Trophoblast cell (in vitro differentiated cells and primary cell): ENCODE measurements at regions not wholly inside any gene's neighbourhood (a gene's known extent, or its start where the extent isn't known, plus 50 kb on each side); places are given as distances from the start of the nearest gene placed in this dataset.

Experiments
- DNase-seq, 2 donors: peaks; one replicate each; pipeline ENCODE4 v3.0.0-alpha.2; 2016
- H2AFZ ChIP-seq: 2 replicates; pipeline ENCODE4 v1.6.1; 2013; ENCODE audit warnings: low read length, moderate library complexity, mild to moderate bottlenecking; ENCODE audit not compliant: insufficient read depth, poor library complexity
- H2AK5ac ChIP-seq: 2 replicates; pipeline ENCODE4 v1.6.1; 2013; ENCODE audit warnings: mild to moderate bottlenecking, low read length
- H2BK120ac ChIP-seq: 2 replicates; pipeline ENCODE4 v1.6.1; 2013; ENCODE audit warnings: low read length, mild to moderate bottlenecking, moderate library complexity; ENCODE audit not compliant: insufficient read depth, poor library complexity
- H2BK12ac ChIP-seq: 2 replicates; pipeline ENCODE4 v1.6.1; 2013; ENCODE audit warnings: mild to moderate bottlenecking, low read length, moderate library complexity
- H2BK5ac ChIP-seq: 2 replicates; pipeline ENCODE4 v1.6.1; 2013; ENCODE audit warnings: low read length, low read depth, moderate library complexity, mild to moderate bottlenecking; ENCODE audit not compliant: poor library complexity
- H3K14ac ChIP-seq: 2 replicates; pipeline ENCODE4 v1.6.1; 2013; ENCODE audit warnings: mild to moderate bottlenecking, low read length
- H3K18ac ChIP-seq: 2 replicates; pipeline ENCODE4 v1.6.1; 2013; ENCODE audit warnings: mild to moderate bottlenecking, low read length
- H3K23ac ChIP-seq: 2 replicates; pipeline ENCODE4 v1.6.1; 2013; ENCODE audit warnings: low read length
- H3K27ac ChIP-seq: 2 replicates; pipeline ENCODE4 v1.5.1; 2013; ENCODE audit warnings: low read depth, mild to moderate bottlenecking, inconsistent platforms, low read length, moderate library complexity
- H3K27me3 ChIP-seq: 2 replicates; pipeline ENCODE4 v1.6.1; 2013; ENCODE audit warnings: inconsistent platforms, mild to moderate bottlenecking, low read length, moderate library complexity; ENCODE audit not compliant: insufficient read depth
- H3K36me3 ChIP-seq, 2 experiments: 1 replicate in 1 of 2; 2 replicates in 1 of 2; pipeline ENCODE4 v1.6.1; 2013; ENCODE audit warnings: low read length in 2 of 2, mild to moderate bottlenecking in 2 of 2, moderate library complexity in 1 of 2; ENCODE audit not compliant: insufficient read depth in 2 of 2, control insufficient read depth in 1 of 2
- H3K4ac ChIP-seq: 2 replicates; pipeline ENCODE4 v1.6.1; 2013; ENCODE audit warnings: low read depth, mild to moderate bottlenecking, low read length, moderate library complexity
- H3K4me1 ChIP-seq, 2 experiments: 1 replicate in 1 of 2; 2 replicates in 1 of 2; pipeline ENCODE4 v1.6.1; 2013; ENCODE audit warnings: low read length in 2 of 2, mild to moderate bottlenecking in 2 of 2, moderate library complexity in 1 of 2; ENCODE audit not compliant: insufficient read depth in 2 of 2, control insufficient read depth in 1 of 2
- H3K4me2 ChIP-seq: 2 replicates; pipeline ENCODE4 v1.6.1; 2013; ENCODE audit warnings: inconsistent platforms, mild to moderate bottlenecking, low read length, moderate library complexity
- H3K4me3 ChIP-seq: 2 replicates; pipeline ENCODE4 v1.5.1; 2013; ENCODE audit warnings: mild to moderate bottlenecking, low read depth, low read length, inconsistent platforms
- H3K79me1 ChIP-seq: one replicate; pipeline ENCODE4 v1.6.1; 2013; ENCODE audit warnings: low read length
- H3K79me2 ChIP-seq: 2 replicates; pipeline ENCODE4 v1.6.1; 2013; ENCODE audit warnings: low read length, mild to moderate bottlenecking; ENCODE audit not compliant: control insufficient read depth, insufficient read depth, poor library complexity
- H3K9ac ChIP-seq: 2 replicates; pipeline ENCODE4 v1.6.1; 2013; ENCODE audit warnings: mild to moderate bottlenecking, low read length
- H3K9me3 ChIP-seq: 2 replicates; pipeline ENCODE4 v1.6.1; 2013; ENCODE audit warnings: low read depth, mild to moderate bottlenecking, control low read depth, inconsistent platforms, low read length; ENCODE audit not compliant: insufficient read depth
- H4K12ac ChIP-seq: 2 replicates; pipeline ENCODE4 v1.6.1; 2013; ENCODE audit warnings: low read depth, mild to moderate bottlenecking, low read length, moderate library complexity
- H4K8ac ChIP-seq: 2 replicates; pipeline ENCODE4 v1.6.1; 2013; ENCODE audit warnings: low read depth, mild to moderate bottlenecking, low read length, moderate library complexity
- H4K91ac ChIP-seq: one replicate; pipeline ENCODE4 v1.6.1; 2013; ENCODE audit warnings: low read depth, mild to moderate bottlenecking, low read length, moderate library complexity
- WGBS: extraction: QIAGEN DNeasy Blood & Tissue Kit; methylation state at CpG from one replicate; pipeline ENCODE4 v1.1.7; 2013; ENCODE audit warnings: missing lambda C conversion rate; ENCODE audit not compliant: insufficient read length, insufficient coverage; ENCODE audit errors: extremely low coverage; 5-methylcytosine and 5-hydroxymethylcytosine counted together

- Histone ChIP-seq H3K79me2 (no peaks in the 10 kb centered on the region), H2AK5ac (no peak overlapping the region), H3K36me3 (no peaks in the 10 kb centered on the region), H3K9ac (no peak overlapping the region), H3K4me1 (no peaks in the 10 kb centered on the region), H3K4me2 (no peak overlapping the region), H3K14ac (no peak overlapping the region), H4K12ac (no peak overlapping the region), H3K4ac (no peak overlapping the region), H4K91ac (no peak overlapping the region), H3K18ac (no peak overlapping the region), H2BK12ac (no peak overlapping the region), H2BK120ac (no peak overlapping the region), H3K23ac (no peak overlapping the region), H3K27me3 (no peaks in the 10 kb centered on the region), H3K9me3 (peaks cover 2% of the 10 kb centered on the region), H3K27ac (no peak overlapping the region), H3K79me1 (no peaks in the 10 kb centered on the region), H2BK5ac (no peak overlapping the region), H3K4me3 (no peak overlapping the region), H4K8ac (no peak overlapping the region), H2AFZ (no peak overlapping the region)
- WGBS, result no CpG with 5 or more reads among the region's 4 CpGs
- no peak for DNase-seq
Measured at GRCh38 chr12:78759367-78759766, 105.2 kb upstream of the SYT1 start.

GRCh38 chr12:78760906-78761305, 103.7 kb upstream of the SYT1 start:
- H3K4ac ChIP-seq, result no peak overlapping the region
- H3K18ac ChIP-seq, result no peak overlapping the region
- no peaks in the 10 kb centered on the region for H3K36me3 ChIP-seq
- H3K23ac ChIP-seq, result no peak overlapping the region
- no CpG with 5 or more reads among the region's 5 CpGs for WGBS
- H3K27me3 ChIP-seq, result no peaks in the 10 kb centered on the region
- no peak overlapping the region for H4K8ac ChIP-seq
- H3K14ac ChIP-seq, result no peak overlapping the region
- H4K91ac ChIP-seq, result no peak overlapping the region
- H3K4me2 ChIP-seq, result no peak overlapping the region
- DNase-seq, result no peak
- no peak overlapping the region for H2BK12ac ChIP-seq
- H3K27ac ChIP-seq, result no peak overlapping the region
- no peak overlapping the region for H2AK5ac ChIP-seq
- no peak overlapping the region for H2BK120ac ChIP-seq
- no peak overlapping the region for H2BK5ac ChIP-seq
- no peak overlapping the region for H4K12ac ChIP-seq
- no peak overlapping the region for H3K4me3 ChIP-seq
- no peaks in the 10 kb centered on the region for H3K79me2 ChIP-seq
- H3K4me1 ChIP-seq, result no peaks in the 10 kb centered on the region
- no peak overlapping the region for H3K9ac ChIP-seq
- H3K79me1 ChIP-seq, result no peaks in the 10 kb centered on the region
- no peak overlapping the region for H2AFZ ChIP-seq
- peaks cover 2% of the 10 kb centered on the region for H3K9me3 ChIP-seq

- Histone ChIP-seq H3K4me1 (no peaks in the 10 kb centered on the region), H3K9ac (no peak overlapping the region), H3K79me1 (no peaks in the 10 kb centered on the region), H3K27ac (no peak overlapping the region), H3K79me2 (no peaks in the 10 kb centered on the region), H2AK5ac (no peak overlapping the region), H2BK5ac (no peak overlapping the region), H4K12ac (no peak overlapping the region), H3K18ac (no peak overlapping the region), H3K4me3 (no peak overlapping the region), H3K36me3 (no peaks in the 10 kb centered on the region), H2BK120ac (no peak overlapping the region), H3K27me3 (no peaks in the 10 kb centered on the region), H3K4ac (no peak overlapping the region), H4K91ac (no peak overlapping the region), H4K8ac (no peak overlapping the region), H3K14ac (no peak overlapping the region), H2AFZ (no peak overlapping the region), H2BK12ac (no peak overlapping the region), H3K4me2 (no peak overlapping the region), H3K23ac (no peak overlapping the region), H3K9me3 (no peaks in the 10 kb centered on the region)
- no peak for DNase-seq
- WGBS, result no CpG with 5 or more reads among the region's 2 CpGs
Measured at GRCh38 chr12:78764913-78765312, 99.7 kb upstream of the SYT1 start.

- H2AK5ac ChIP-seq, result no peak overlapping the region
- H4K8ac ChIP-seq, result no peak overlapping the region
- H3K79me1 ChIP-seq, result no peaks in the 10 kb centered on the region
- no peaks in the 10 kb centered on the region for H3K36me3 ChIP-seq
- H3K4me3 ChIP-seq, result no peak overlapping the region
- no peak overlapping the region for H3K9ac ChIP-seq
- H3K18ac ChIP-seq, result no peak overlapping the region
- H2BK12ac ChIP-seq, result no peak overlapping the region
- DNase-seq, result no peak
- H4K12ac ChIP-seq, result no peak overlapping the region
- H2BK120ac ChIP-seq, result no peak overlapping the region
- no peaks in the 10 kb centered on the region for H3K9me3 ChIP-seq
- H2AFZ ChIP-seq, result no peak overlapping the region
- H3K27me3 ChIP-seq, result no peaks in the 10 kb centered on the region
- no peaks in the 10 kb centered on the region for H3K79me2 ChIP-seq
- no peaks in the 10 kb centered on the region for H3K4me1 ChIP-seq
- H3K14ac ChIP-seq, result no peak overlapping the region
- H3K4me2 ChIP-seq, result no peak overlapping the region
- H4K91ac ChIP-seq, result no peak overlapping the region
- no peak overlapping the region for H3K23ac ChIP-seq
- no CpG with 5 or more reads among the region's 4 CpGs for WGBS
- no peak overlapping the region for H2BK5ac ChIP-seq
- no peak overlapping the region for H3K4ac ChIP-seq
- H3K27ac ChIP-seq, result no peak overlapping the region
Measured at GRCh38 chr12:78767264-78767981, 97.2 kb upstream of the SYT1 start.
